ENCODE measurements at regions not wholly inside any gene's neighbourhood (a gene's known extent, or its start where the extent isn't known, plus 50 kb on each side); places are given as distances from the start of the nearest gene placed in this dataset.
A peak's percentile ranks its signal among the peaks of the same experiment; 100 is the strongest.
"Not testable (repeated sequence)": the region's sequence is repeated elsewhere in the genome, so short reads cannot be mapped to it uniquely, and the experiment has no call there.

DNA sequence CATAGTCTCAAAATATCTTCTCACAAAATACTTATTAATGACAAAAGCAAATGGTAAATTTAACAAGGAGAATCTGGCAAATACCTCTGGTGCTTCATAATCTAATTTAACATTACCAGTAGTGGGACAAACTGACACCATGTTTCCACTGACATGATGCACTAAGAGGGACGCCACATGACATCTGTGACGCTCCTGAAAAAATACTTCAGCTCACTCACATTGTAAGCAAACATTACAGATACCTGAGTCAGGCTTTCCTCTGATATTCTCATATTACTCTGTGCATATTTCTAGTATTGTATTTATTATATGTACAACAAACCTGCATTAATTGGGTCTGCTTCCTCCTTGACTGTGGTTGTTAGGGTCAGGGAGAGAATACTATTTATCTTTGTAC, 56.7 kb upstream of the OSMR start:
- no peak for DNase-seq (ENCODE audit: low read depth, low spot score)

DNA sequence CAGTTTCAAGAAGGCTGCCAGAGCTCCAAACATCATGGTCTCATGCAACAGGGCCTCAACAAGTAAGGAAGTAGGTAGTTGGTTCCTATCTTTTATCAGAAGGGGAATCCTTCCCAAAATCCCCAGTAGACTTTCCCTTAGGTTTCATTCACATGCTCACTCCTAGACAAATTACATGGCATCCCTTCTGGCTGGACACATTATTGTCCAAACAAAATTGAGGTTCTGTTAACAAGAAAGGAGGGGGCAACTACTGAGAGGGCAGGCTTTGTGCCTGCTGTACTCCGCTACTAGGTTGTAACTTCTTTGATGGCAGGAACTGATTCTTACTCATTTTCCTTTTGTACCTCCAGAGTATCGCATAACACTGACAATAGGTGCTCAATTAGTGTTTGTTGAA, 56.0 kb upstream of the OSMR start:
- no peak for DNase-seq (ENCODE audit: low read depth, low spot score)

DNA sequence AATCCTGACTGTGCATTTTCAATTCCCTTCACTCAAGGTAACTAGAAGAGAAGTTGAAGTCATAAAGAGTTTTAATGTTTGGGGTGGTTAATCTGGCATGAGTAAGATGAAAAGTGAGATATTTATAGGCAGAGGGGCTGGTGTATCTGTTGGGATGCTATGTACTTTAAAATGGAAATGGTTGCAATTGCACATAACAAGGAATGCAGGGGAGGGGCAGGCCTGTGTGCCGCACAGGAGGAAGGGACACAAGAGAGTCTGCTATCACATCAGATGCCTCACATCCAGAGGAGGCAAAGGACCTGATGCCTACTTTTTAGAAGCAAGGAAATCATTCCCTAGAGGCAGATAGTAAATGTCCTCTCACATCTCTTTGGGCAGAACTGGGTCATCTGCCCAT, 55.5 kb upstream of the OSMR start:
- DNase-seq (ENCODE audit: low read depth, low spot score): no peak

DNA sequence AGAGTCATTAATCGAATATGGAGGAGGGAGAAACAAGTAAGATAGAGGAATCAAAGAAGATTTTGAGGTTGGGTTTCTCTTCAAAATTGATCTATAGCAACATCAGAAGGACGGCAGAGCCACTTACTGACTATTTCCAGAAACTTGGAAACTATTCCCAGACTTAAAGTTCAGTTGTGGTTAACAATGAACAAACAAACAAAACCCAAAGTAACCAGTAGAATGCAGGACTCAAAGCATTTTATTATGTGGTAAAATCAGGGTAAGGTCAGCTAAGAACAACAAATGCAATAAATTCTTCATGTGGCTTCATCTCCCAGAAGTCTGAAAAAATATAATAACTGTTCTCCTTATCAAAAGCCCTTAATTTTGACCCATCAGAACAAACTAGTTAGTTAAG, 54.9 kb upstream of the OSMR start:
- DNase-seq (ENCODE audit: low read depth, low spot score): peak; percentile 58

DNA sequence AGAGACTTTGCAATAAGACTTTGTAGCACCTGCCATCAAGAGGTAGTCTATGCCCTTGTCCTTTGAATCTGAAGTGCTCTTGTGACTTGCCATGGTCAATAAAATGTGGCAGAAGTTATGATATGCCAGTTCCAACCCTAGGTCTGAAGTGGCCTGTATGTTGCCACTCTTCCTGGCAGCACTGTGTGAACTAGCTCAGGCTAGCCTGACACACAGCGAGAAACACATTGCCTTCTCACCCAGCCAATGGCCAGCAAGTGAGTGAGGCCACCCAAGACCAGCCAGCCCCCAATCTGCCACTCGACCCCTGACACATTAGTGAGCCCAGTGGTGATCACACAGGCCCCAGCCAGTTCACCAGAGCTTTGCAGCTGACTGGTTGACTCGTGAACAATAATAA, 52.7 kb upstream of the OSMR start:
- DNase-seq (ENCODE audit: low read depth, low spot score): no peak

DNA sequence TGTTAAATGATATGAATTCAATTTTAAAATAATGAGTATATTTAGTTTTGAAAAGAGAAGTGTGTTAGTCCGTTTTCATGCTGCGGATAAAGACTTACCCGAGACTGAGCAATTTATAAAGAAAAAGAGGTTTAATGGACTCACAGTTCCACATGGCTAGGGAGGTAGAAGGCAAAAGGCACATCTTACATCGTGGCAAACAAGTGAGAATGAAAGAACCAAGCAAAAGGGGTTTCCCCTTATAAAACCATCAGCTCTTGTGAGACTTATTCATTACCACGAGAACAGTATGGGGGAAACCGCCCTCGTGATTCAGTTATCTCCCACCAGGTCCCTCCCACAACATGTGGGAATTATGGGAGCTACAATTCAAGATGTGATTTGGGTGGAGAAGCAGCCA, 51.8 kb upstream of the OSMR start:
- DNase-seq (ENCODE audit: low read depth, low spot score): not testable (repeated sequence)

DNA sequence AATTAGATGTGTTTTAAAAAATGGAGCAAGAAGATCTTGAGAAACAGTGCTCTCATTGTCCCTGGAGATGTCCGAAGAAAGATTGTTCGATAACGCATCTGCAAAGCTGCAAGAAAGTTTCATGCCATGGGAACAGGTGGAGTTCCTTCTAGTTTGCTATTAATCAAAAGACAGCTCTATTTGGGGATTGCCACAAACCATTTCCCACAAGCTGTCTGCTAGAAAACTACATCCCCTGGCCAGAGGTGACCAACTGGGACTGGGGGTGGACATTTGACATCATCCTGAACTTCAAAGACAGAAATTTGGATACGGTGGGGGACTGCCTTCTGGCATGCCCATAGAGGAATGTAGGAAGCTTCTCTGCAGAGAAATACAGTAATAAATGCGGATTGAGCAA, 50.8 kb upstream of the OSMR start:
- DNase-seq (ENCODE audit: low read depth, low spot score): no peak

DNA sequence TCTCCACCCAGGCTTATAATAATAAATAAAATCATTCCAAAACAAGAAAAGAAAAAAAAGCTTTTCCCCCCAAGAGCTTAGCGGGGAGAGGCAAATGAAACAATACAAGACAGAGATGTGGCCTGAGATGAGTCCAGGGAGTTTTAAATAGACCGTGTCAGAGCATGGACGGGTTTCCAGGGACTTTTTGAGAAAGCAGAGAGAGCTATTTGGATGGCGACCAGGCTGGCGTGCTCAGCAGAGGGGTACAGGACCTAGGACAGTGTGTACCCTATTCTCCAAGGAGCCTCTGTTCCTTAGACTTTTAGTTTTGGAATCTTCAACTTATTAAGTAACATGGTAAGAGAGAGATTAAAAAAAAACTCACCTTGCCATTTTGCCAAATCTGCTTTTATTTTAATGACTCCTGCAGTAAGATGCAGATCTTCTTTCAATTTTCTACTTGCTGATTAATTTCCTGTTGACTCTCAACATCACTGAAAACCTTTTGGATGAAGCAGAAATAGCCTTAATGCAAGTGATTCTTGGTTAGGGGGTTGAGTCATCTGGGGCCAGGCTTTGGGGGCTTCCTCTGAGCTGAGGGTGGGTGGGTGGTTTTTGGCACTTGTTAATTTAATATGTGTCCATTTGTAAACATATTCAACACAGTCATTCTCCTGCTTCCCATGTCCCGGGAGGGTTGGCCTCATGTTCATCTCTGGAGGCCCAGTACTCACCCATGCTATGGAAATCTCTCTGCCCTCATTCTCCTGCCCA, 49.6 kb upstream of the OSMR start:
- no peak for DNase-seq (ENCODE audit: low read depth, low spot score)

Measured in astrocyte of the hippocampus (primary cell).